ENCODE measurements at regions not wholly inside any gene's neighbourhood (a gene's known extent, or its start where the extent isn't known, plus 50 kb on each side); places are given as distances from the start of the nearest gene placed in this dataset.

- Mint-ChIP-seq H3K4me1 (ENCODE audit: low read depth, unreplicated experiment) (peaks cover 2% of the 10 kb centered on the region), H3K27me3 (ENCODE audit: unreplicated experiment) (no peaks in the 10 kb centered on the region), H3K36me3 (ENCODE audit: unreplicated experiment) (peaks cover 10% of the 10 kb centered on the region), H3K9me3 (ENCODE audit: unreplicated experiment) (no peaks in the 10 kb centered on the region), H3K4me3 (ENCODE audit: unreplicated experiment) (no peak overlapping the region), H3K27ac (ENCODE audit: unreplicated experiment) (no peak overlapping the region)
- TF ChIP-seq CTCF (IDR thresholded peaks at IDR 0.05; ENCODE audit: partially characterized antibody, unreplicated experiment) = no peak
- no peak for DNase-seq
Measured at GRCh38 chr1:209491031-209491430, 92.5 kb upstream of the CAMK1G start.

GRCh38 chr1:209491496-209491895 is 92.0 kb upstream of the CAMK1G start:
- TF ChIP-seq CTCF (IDR thresholded peaks at IDR 0.05; ENCODE audit: partially characterized antibody, unreplicated experiment) = no peak
- no peak overlapping the region for H3K27ac Mint-ChIP-seq (ENCODE audit: unreplicated experiment)
- H3K4me3 Mint-ChIP-seq (ENCODE audit: unreplicated experiment) = no peak overlapping the region
- no peaks in the 10 kb centered on the region for H3K9me3 Mint-ChIP-seq (ENCODE audit: unreplicated experiment)
- peaks cover 2% of the 10 kb centered on the region for H3K4me1 Mint-ChIP-seq (ENCODE audit: low read depth, unreplicated experiment)
- no peaks in the 10 kb centered on the region for H3K27me3 Mint-ChIP-seq (ENCODE audit: unreplicated experiment)
- peaks cover 10% of the 10 kb centered on the region for H3K36me3 Mint-ChIP-seq (ENCODE audit: unreplicated experiment)
- no peak for DNase-seq

GRCh38 chr1:209491897-209492296 is 91.6 kb upstream of the CAMK1G start:
- Mint-ChIP-seq H3K27me3 (ENCODE audit: unreplicated experiment) (no peaks in the 10 kb centered on the region), H3K9me3 (ENCODE audit: unreplicated experiment) (no peaks in the 10 kb centered on the region), H3K4me1 (ENCODE audit: low read depth, unreplicated experiment) (peaks cover 2% of the 10 kb centered on the region), H3K36me3 (ENCODE audit: unreplicated experiment) (peaks cover 13% of the 10 kb centered on the region), H3K27ac (ENCODE audit: unreplicated experiment) (no peak overlapping the region), H3K4me3 (ENCODE audit: unreplicated experiment) (no peak overlapping the region)
- DNase-seq = no peak
- no peak for TF ChIP-seq CTCF (IDR thresholded peaks at IDR 0.05; ENCODE audit: partially characterized antibody, unreplicated experiment)

GRCh38 chr1:209493559-209493958 is 90.0 kb upstream of the CAMK1G start:
- H3K4me3 Mint-ChIP-seq (ENCODE audit: unreplicated experiment) = no peak overlapping the region
- no peak overlapping the region for H3K27ac Mint-ChIP-seq (ENCODE audit: unreplicated experiment)
- H3K4me1 Mint-ChIP-seq (ENCODE audit: low read depth, unreplicated experiment) = peaks cover 2% of the 10 kb centered on the region
- peaks cover 16% of the 10 kb centered on the region for H3K36me3 Mint-ChIP-seq (ENCODE audit: unreplicated experiment)
- no peak for DNase-seq
- TF ChIP-seq CTCF (IDR thresholded peaks at IDR 0.05; ENCODE audit: partially characterized antibody, unreplicated experiment) = no peak
- H3K9me3 Mint-ChIP-seq (ENCODE audit: unreplicated experiment) = no peaks in the 10 kb centered on the region
- no peaks in the 10 kb centered on the region for H3K27me3 Mint-ChIP-seq (ENCODE audit: unreplicated experiment)

GRCh38 chr1:209497729-209498128 is 85.8 kb upstream of the CAMK1G start:
- Mint-ChIP-seq H3K9me3 (ENCODE audit: unreplicated experiment) (peaks cover 3% of the 10 kb centered on the region), H3K36me3 (ENCODE audit: unreplicated experiment) (peaks cover 28% of the 10 kb centered on the region), H3K4me1 (ENCODE audit: low read depth, unreplicated experiment) (no peaks in the 10 kb centered on the region), H3K4me3 (ENCODE audit: unreplicated experiment) (no peak overlapping the region), H3K27ac (ENCODE audit: unreplicated experiment) (no peak overlapping the region), H3K27me3 (ENCODE audit: unreplicated experiment) (no peaks in the 10 kb centered on the region)
- DNase-seq = no peak
- TF ChIP-seq CTCF (IDR thresholded peaks at IDR 0.05; ENCODE audit: partially characterized antibody, unreplicated experiment) = no peak
